GM08714 (cell line): ENCODE measurements at regions not wholly inside any gene's neighbourhood (a gene's known extent, or its start where the extent isn't known, plus 50 kb on each side); places are given as distances from the start of the nearest gene placed in this dataset.

Source experiments
- H3K4me3 ChIP-seq: fragments of 200-500 bp; sonication (Bioruptor generic); 2 replicates; pipeline ENCODE4 v1.5.1; 2014; ENCODE audit warnings: mild to moderate bottlenecking, low read length, inconsistent platforms
- ZNF274 ChIP-seq: IDR thresholded peaks from 2 replicates; pipeline ENCODE4 v1.6.1; 2012; ENCODE audit warnings: mild to moderate bottlenecking, low read depth, low read length

DNA sequence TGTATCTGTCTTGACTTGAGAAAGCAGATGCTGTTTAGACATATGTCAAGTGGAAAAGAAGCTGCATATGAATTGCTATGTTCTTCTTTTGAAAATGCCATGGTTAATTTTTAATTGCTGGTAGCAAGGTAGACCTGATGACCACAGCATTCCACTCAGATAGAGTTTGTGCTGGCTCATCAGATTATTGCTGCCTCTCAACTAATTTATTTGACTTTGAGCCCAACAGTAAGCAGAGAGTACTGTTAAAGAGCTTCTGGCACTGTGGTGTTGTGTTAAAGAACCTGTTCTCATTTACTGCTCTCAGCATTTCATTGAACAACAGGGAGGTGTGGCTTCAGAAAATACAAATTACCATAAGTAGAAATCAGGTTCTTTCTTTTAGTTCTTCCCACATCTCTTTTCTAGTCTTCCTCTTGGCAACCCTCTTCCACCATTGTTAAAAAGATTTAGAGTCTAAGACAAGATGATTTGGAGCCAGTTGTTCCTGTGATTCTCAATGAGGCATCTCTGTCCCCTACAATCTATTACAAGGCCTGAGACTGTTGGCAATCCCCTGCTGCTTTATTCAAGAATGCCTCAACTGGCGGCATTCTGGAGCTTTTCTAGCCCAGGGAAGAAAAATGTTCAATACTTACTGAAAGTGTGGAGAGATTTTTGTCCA is 967.6 kb upstream of the GJE1 start:
- TF ChIP-seq ZNF274: no peak
- no peak overlapping the region for H3K4me3 ChIP-seq

DNA sequence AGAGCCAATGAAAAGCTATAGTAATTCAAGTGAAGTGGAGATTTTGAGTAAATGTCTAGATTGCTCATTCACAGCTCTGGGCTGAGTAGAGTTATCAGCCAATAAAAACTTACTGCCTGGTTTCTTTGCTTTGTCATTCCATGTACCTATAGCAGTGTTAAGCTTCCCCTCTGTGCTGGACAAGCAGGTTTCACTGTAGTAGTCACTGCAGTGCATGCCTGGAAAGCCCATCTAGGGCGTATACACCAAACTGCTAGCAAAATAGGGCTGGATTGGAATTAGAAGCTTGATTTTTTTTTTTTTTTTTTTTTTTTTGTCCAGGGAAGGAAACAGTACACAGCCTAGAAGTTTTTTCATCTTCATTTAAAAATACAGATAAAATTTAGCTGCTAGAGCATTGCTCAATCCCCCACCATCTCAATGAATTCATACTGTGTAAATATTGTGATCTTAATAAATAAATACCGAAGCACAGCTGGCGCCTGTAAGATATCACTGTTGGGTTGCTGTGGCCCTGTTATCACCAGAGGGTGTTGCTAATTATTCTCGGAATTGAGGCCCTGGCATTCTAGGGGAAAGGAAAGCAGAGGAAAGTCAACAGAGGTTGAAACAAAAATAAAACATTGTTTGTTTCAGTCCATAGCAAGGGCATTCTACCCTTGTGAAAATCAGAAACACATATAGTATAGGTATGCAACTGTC is 968.5 kb upstream of the GJE1 start:
- no peak for TF ChIP-seq ZNF274
- no peak overlapping the region for H3K4me3 ChIP-seq

DNA sequence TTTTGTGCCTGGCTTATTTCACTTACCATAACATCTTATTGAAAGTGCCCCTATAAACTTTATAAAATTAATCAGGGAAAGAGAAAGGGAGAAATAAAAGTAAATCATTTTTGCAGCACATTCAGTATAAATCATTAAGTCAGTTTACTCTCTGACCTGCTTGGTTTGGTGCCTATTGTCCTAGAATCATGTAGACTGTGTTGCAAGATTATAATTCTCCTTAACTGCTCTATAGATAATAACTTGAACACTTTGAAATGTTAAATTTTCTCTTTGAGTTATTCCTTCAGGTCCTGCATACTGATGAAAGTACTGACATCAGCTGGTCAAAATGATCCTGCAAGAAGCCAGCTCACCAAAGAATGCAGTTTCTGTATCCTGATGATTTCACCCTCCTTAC is 969.6 kb upstream of the GJE1 start:
- no peak for TF ChIP-seq ZNF274
- no peak overlapping the region for H3K4me3 ChIP-seq

DNA sequence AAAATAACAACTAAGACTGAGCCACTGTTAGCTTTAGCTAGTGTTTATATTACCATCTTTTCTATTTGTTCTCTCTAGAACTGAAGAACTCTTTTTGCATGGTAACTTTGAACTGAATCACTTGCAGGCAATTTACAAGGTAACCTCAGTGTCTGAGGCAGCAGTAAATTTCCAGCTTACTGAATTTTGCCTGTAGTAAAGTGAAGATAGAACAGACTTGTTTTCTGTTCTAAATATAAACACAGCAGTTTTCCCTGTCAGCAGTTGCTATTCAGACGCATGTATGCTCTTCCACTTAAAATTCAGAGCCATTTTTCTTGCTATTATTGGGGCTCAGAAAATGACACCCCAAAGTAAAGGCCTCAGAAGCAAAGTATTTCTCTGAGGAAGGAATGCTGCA is 974.0 kb upstream of the GJE1 start:
- no peak for TF ChIP-seq ZNF274
- H3K4me3 ChIP-seq: no peak overlapping the region

DNA sequence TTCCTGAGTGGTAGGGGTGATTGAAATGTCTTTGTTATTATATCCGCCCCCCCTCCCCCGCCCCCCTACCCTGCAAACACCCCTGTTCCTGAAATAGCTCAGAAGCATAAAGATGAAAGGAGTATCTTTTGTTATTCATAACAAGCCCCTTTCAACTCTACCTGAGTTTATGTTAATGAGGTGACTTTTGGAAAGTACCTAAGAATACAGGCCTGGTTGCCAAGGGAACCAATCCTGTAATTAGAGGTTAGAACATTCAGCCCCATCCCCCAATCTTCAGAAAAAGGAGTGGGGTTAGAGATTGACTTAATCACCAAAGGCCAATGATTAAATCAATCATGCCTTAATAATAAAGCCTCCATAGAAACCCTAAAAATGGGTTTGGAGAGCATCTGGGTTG is 979.2 kb upstream of the GJE1 start:
- TF ChIP-seq ZNF274: no peak
- H3K4me3 ChIP-seq: no peak overlapping the region

DNA sequence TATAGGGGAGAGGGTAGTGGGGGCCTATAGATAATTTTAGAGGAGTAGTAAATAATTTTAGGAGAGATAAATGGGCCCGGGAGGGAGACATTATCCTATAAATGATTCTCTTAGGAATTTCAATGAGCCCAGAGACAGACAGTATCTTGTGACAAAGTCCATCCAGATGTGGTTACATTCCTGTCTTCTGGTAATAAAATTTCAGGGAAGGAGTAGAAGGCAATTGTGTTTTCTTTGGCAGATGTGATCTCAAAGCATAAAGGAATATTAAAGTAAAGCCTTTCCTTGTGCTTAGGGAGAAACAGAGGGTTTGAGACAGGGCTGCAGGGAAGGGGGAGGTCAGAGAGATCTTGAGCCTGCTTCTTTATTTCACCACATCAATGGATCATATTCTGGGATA is 979.8 kb upstream of the GJE1 start:
- TF ChIP-seq ZNF274: no peak
- no peak overlapping the region for H3K4me3 ChIP-seq

DNA sequence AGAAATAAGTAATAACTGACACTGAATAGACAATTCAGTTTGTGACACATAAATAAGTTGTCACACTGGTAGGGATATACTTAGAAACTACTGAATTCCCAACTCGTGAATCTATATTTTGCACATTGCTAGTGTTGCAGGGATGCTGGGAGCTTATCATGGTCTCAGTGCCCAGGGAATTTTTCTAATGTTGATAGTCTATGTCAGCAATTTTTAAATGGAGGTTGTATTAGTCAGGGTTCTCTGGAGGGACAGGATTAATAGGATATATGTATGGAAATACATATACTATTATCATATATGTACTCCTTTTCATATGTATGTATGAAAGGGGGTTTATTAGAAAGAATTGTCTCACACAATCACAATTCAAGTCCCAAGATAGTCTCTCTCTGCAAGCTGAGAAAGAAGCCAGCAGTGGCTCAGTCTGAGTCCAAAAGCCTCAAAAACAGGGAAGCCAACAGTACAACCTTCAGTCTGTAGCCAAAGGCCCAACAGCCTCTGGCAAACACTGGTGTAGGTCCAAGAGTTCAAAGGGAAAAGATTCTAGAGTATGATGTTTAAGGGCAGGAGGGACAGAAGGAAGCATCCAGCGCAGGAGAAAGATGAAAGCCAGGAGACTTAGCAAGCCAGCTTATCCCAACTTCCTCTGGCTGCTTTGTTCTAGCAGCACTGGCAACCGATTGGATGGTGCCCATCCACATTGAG is 980.9 kb upstream of the GJE1 start:
- H3K4me3 ChIP-seq: no peak overlapping the region
- no peak for TF ChIP-seq ZNF274

DNA sequence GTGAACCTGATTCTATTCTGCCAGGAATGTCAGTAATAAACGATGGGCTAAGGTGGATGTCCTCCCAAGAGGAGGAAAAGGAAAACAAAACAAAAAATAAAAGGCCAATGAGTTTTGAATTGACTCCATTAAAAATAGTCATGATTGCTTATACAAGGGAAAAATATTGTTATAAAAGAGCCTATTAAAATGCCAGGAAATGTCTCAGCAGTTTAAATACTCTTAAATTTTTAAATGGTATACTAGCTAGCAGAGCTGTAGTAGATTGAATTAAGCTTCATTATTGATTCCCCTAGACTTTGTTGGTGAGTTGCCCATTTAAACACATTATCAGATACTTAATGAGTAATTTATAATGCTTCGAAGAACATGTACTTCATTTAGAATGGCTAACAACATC is 990.9 kb upstream of the GJE1 start:
- no peak overlapping the region for H3K4me3 ChIP-seq
- no peak for TF ChIP-seq ZNF274

DNA sequence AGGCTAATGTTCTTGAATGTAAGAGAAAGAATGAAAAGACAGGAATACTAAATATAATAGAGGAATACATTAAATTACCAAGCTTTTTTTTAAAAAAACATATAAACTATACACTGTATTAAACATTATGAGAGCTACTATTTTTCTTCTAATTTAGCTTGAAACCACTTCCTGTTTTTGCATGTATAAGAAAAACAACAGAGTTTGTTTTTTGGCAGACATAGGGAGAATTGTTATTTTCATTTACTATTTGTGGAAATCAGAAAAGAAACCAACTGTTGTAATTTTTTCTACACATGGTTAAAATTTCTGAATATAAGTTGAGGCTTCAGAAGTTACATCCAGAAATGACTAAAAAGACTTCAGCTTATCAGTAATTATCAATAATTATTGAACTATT is 991.8 kb upstream of the GJE1 start:
- TF ChIP-seq ZNF274: no peak
- no peak overlapping the region for H3K4me3 ChIP-seq

DNA sequence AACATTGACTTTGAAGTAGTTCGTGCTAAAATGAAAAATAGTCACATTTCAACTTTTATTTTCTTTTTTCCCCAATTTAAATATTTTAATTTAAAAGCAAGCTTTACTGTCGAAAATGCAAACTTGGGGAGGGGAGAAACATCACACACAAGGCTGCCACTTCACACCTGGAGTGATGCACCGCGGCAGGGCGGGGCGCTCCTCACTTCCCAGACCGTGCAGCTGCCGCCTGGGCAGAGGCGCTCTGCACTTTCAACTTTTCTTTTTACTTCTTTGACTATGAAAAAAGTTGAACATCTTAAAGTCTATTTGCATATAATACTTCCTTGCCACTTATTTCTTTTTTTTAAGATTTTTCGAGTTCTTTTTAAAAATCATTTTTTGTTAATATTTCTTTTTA is 993.3 kb upstream of the GJE1 start:
- no peak for TF ChIP-seq ZNF274

DNA sequence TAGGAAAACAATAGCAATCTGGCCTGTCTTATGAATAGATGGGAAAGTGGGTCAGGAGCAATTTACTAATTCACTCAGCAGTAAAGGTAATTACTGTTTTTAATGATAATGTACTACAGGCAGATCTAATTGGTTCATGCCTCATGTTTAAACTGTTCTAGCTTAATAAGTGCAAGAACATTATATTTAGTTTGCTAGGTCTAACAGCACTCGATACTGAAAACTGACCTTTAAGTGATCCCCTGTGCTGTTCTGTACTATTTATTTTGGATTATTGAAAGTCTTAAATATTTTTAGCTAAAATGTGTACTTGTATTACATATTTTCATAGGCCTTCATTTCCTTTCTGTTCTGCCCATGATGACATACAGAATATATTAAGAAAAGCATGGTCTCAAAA is 998.0 kb upstream of the GJE1 start:
- no peak for TF ChIP-seq ZNF274
- no peak overlapping the region for H3K4me3 ChIP-seq

More for the DNA sequence above, 993.3 kb upstream of the GJE1 start:
- H3K4me3 ChIP-seq: no peak overlapping the region

DNA sequence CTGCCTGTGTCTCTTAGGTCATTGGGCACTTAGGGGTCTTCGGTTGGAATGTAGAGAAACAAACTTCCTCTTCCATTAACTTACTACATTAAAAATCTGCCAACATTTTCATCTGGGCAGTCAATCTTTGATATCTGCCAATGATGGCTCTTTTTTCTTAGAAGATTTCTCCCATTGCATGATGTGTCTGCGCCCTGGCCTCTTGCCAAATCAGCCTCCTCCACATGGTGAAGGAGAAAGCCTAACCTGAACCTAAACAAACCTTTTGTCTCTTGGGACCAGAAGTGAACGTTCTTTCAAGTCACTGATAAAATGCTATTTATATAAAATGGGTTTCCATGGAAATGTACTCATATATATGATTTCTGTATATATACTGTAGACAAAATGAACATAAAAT is 998.9 kb upstream of the GJE1 start:
- no peak overlapping the region for H3K4me3 ChIP-seq
- no peak for TF ChIP-seq ZNF274

DNA sequence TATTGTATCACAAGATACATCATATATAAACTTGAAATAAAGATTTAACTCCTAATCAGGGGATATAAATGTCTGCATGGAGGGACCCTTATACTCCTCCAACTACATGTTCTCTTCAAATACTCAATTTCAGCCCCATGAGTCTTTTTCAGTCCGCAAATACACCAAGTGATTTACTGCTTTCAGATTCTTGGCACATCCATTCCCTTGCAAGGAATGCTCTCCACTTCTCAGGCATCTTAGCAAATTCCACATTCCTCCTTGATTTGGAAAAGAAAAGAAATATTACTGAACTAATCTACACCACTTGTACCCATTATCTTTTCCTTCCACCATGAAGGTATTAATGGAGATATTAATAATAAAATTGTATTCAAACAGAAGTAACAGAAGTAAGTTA is 999.4 kb upstream of the GJE1 start:
- no peak overlapping the region for H3K4me3 ChIP-seq
- no peak for TF ChIP-seq ZNF274

DNA sequence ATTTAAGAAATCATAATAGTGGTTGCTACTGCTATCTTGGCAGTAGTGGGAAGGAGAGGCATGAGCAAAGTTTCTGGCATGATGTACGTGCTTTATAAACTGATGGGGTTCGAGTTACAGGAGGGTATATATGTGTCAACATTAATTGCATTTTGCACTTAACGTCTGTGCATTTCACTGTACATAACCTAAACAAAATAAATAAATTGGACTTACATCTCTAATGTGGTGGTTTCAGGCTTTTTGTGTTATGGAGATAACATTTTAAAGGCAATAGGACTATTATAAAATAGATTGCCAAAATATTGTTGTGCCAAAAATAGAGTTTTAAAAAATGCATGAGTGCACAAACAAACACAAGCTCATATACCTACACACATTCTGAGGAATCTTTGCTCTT is 1001.1 kb upstream of the GJE1 start:
- H3K4me3 ChIP-seq: no peak overlapping the region
- TF ChIP-seq ZNF274: no peak

DNA sequence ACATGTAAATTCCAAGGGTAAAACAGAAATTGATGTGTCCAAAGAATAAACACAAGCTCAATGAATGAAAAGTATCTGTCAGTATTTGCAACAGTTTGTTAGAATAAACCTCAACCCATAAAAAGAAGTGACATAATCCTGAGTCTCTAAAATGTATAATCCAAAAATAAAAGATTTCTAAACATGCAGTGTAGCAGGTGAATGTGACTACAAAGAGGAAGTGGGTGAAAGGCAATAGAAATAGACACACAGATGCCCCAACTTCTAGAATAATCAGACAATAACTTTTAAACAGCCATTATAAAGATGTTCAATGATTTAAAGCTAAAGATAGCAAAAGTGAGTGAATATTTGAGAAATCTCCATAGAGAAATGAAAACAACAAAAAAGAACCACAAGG is 1009.2 kb upstream of the GJE1 start:
- no peak overlapping the region for H3K4me3 ChIP-seq
- TF ChIP-seq ZNF274: no peak
